Right atrium auricular region (tissue), 2 donors: ENCODE measurements at regions not wholly inside any gene's neighbourhood (a gene's known extent, or its start where the extent isn't known, plus 50 kb on each side); places are given as distances from the start of the nearest gene placed in this dataset.
"Not testable (repeated sequence)": the region's sequence is repeated elsewhere in the genome, so short reads cannot be mapped to it uniquely, and the experiment has no call there.

ENCODE experiments used
- DNase-seq: peaks from one replicate; pipeline ENCODE4 v3.0.0-alpha.2; 2019; ENCODE audit warnings: low spot score
- H3K27ac ChIP-seq, 2 donors: fragments of 200-600 bp; sonication (generic); 1 replicate in 1 of 2; 2 replicates in 1 of 2; pipeline ENCODE4 v1.5.1; 2016 to 2019
- H3K27me3 ChIP-seq, 2 donors: fragments of 200-600 bp; sonication (generic); one replicate each; pipeline versions ENCODE4 v1.5.1 to v1.6.0; 2017 to 2019
- H3K36me3 ChIP-seq: fragments of 200-600 bp; sonication (generic); one replicate; pipeline ENCODE4 v1.5.1; 2016
- H3K4me1 ChIP-seq, 2 donors: fragments of 200-600 bp; sonication (generic); one replicate each; pipeline versions ENCODE4 v1.5.1 to v1.6.0; 2017 to 2019
- H3K4me3 ChIP-seq, 2 donors: fragments of 200-600 bp; sonication (generic); 1 replicate in 1 of 2; 2 replicates in 1 of 2; pipeline ENCODE4 v1.5.1; 2017 to 2019; ENCODE audit warnings: mild to moderate bottlenecking in 1 of 2, moderate library complexity in 1 of 2
- H3K9me3 ChIP-seq, 2 donors: fragments of 200-600 bp; sonication (generic); one replicate each; pipeline ENCODE4 v1.5.1; 2019
- TF ChIP-seq, protein P1 (sequence below), 2 donors: fragments of 200-600 bp; sonication (generic); IDR thresholded peaks; one replicate each; pipeline ENCODE4 v1.5.1; 2019; ENCODE audit warnings: antibody characterized with exemption in 2 of 2

DNA sequence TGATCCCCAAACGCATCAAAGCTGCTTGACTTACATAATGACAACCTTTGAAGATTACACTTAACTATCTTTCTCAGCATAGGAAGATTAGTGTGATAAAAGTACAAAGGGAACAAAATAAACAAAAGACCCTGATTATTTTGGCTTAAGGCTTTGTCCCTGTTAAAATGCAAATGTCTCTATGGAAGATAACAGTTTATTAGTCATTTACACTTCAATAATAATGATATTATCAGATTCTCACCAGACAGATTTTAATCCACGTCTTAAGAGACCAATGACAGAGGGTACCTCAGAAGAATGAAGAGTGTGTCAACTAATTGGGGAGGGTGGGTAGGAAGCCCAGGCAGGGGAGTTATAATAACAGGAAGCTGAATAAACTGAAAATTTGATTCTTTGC is 510.4 kb upstream of the PTBP2 start:
- DNase-seq: no peak
- Histone ChIP-seq H3K36me3 (no peaks in the 10 kb centered on the region), H3K27ac (no peak overlapping the region), H3K4me1 (no peaks in the 10 kb centered on the region), H3K9me3 (no peaks in the 10 kb centered on the region), H3K4me3 (no peak overlapping the region), H3K27me3 (no peaks in the 10 kb centered on the region)
- TF ChIP-seq, protein P1, sequence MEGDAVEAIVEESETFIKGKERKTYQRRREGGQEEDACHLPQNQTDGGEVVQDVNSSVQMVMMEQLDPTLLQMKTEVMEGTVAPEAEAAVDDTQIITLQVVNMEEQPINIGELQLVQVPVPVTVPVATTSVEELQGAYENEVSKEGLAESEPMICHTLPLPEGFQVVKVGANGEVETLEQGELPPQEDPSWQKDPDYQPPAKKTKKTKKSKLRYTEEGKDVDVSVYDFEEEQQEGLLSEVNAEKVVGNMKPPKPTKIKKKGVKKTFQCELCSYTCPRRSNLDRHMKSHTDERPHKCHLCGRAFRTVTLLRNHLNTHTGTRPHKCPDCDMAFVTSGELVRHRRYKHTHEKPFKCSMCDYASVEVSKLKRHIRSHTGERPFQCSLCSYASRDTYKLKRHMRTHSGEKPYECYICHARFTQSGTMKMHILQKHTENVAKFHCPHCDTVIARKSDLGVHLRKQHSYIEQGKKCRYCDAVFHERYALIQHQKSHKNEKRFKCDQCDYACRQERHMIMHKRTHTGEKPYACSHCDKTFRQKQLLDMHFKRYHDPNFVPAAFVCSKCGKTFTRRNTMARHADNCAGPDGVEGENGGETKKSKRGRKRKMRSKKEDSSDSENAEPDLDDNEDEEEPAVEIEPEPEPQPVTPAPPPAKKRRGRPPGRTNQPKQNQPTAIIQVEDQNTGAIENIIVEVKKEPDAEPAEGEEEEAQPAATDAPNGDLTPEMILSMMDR (IDR thresholded peaks at IDR 0.05): no peak

DNA sequence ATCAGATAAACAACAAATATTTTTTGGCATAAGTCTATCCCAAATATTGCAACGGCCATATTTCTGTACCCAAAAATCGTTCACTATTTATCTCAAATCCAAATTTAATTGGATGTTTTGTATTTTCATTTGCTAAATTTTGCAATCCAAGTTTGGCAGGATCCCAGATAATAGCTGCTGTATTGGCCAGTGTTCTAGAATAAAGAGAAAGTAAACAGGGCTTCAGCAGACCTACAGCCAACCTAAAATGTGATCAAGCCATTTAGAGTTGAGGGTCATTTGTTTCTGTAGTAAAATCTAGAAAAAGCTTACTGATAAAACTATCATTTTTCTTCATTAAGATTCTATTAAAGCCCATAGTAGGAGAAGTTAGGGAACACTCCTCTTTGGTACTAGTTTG is 506.6 kb upstream of the PTBP2 start:
- DNase-seq: no peak
- H3K27ac ChIP-seq: no peak overlapping the region
- H3K27me3 ChIP-seq: no peaks in the 10 kb centered on the region
- no peaks in the 10 kb centered on the region for H3K9me3 ChIP-seq
- no peak overlapping the region for H3K4me3 ChIP-seq
- TF ChIP-seq, protein P1 (IDR thresholded peaks at IDR 0.05): no peak
- H3K36me3 ChIP-seq: no peaks in the 10 kb centered on the region
- H3K4me1 ChIP-seq: no peaks in the 10 kb centered on the region

DNA sequence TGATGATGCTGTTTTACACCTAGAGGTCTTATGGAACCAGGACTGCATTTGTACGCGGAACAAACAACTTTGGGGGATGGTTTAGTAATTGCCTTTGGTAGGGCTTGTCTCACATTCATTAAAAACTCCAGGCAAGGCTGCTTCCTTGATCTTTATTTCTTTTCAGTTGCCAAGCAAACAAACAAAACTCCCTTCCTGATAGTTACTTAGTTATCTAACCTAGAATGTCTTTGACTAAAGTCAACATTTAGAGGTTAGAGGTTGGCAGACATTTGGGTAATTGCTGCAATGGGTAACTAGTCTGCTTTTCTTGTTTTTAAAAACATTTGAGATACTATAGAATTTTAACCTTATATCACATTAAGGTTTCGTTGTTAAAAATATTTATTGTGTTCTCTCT is 500.9 kb upstream of the PTBP2 start:
- no peaks in the 10 kb centered on the region for H3K36me3 ChIP-seq
- no peaks in the 10 kb centered on the region for H3K27me3 ChIP-seq
- no peak overlapping the region for H3K27ac ChIP-seq
- DNase-seq: no peak
- H3K4me1 ChIP-seq: no peaks in the 10 kb centered on the region
- no peaks in the 10 kb centered on the region for H3K9me3 ChIP-seq
- no peak overlapping the region for H3K4me3 ChIP-seq
- TF ChIP-seq, protein P1 (IDR thresholded peaks at IDR 0.05): no peak

DNA sequence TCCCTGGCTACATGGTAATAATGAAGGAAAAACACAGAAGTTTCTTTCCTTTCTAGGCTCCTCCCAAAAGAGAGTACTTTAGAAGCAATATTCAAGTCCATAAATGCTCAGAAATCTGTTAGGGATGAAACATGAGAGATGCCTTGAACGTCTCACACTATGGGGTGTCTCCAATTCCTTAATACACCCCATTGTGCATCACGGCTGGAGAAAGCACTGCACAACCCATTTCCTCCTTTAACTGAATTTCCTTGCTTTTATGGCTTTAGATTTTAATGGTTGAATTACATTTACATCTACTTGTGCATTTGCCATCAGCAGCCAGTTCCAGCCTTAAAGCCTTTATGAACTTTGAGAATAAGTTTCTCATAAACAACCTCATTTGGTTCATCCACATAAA is 498.9 kb upstream of the PTBP2 start:
- Histone ChIP-seq H3K27ac (no peak overlapping the region), H3K4me1 (no peaks in the 10 kb centered on the region), H3K27me3 (no peaks in the 10 kb centered on the region), H3K36me3 (no peaks in the 10 kb centered on the region), H3K9me3 (no peaks in the 10 kb centered on the region), H3K4me3 (no peak overlapping the region)
- TF ChIP-seq, protein P1 (IDR thresholded peaks at IDR 0.05): no peak
- no peak for DNase-seq

DNA sequence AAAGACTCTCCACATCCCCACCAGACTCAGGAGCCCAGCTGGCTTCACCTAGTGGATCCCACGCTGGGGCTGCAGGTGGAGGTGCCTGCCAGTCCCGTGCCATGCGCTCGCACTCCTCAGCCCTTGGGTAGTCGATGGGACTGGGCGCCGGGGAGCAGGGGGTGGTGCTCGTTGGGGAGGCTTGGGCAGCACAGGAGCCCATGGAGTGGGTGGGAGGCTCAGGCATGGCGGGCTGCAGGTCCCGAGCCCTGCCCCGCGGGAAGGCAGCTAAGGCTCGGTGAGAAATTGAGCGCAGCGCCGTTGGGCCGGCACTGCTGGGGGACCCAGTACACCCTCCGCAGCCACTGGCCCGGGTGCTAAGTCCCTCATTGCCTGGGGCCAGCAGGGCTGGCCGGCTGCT is 497.4 kb upstream of the PTBP2 start:
- DNase-seq, H3K27ac ChIP-seq, H3K27me3 ChIP-seq, H3K9me3 ChIP-seq, H3K4me1 ChIP-seq, H3K36me3 ChIP-seq, H3K4me3 ChIP-seq: not testable (repeated sequence)

DNA sequence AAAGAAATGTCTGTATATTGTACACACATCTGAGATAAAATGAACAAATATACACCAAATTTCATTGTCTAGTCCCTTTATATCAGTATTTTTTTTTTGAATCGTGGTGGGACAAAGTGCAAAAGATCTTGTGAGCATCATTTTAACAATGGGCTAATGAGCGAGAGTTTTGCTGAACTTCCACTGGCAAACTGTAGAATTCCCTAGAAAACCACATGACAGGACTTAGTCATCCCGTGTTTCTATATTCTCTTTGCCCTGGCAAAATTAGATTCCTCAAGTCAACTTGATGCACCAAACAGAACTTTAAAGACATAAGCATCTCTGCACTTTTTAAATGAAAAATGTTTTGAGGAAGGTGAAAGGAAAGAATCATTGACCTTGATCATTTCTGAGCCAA is 488.2 kb upstream of the PTBP2 start:
- Histone ChIP-seq H3K9me3 (no peaks in the 10 kb centered on the region), H3K27ac (no peak overlapping the region), H3K36me3 (no peaks in the 10 kb centered on the region), H3K27me3 (no peaks in the 10 kb centered on the region), H3K4me1 (no peaks in the 10 kb centered on the region), H3K4me3 (no peak overlapping the region)
- TF ChIP-seq, protein P1 (IDR thresholded peaks at IDR 0.05): no peak
- DNase-seq: no peak
